Liver (tissue), 8 donors: ENCODE measurements at regions not wholly inside any gene's neighbourhood (a gene's known extent, or its start where the extent isn't known, plus 50 kb on each side); places are given as distances from the start of the nearest gene placed in this dataset.

Source experiments
- DNase-seq: peaks from one replicate; pipeline ENCODE4 v3.0.0-alpha.2; 2017; ENCODE audit warnings: low spot score
- H3K27ac ChIP-seq, 2 donors: one replicate each; pipeline ENCODE4 v1.7.0; 2013; ENCODE audit warnings: inconsistent platforms in 2 of 2, low read length in 2 of 2, control low read depth in 1 of 2, low read depth in 1 of 2, mild to moderate bottlenecking in 1 of 2
- H3K27me3 ChIP-seq, 4 donors: one replicate each; pipeline versions ENCODE4 v1.6.1 to v1.7.0; 2013; ENCODE audit warnings: low read length in 3 of 4, inconsistent platforms in 1 of 4, mild to moderate bottlenecking in 1 of 4, moderate library complexity in 1 of 4; ENCODE audit not compliant: control insufficient read depth in 4 of 4, insufficient read depth in 4 of 4
- H3K36me3 ChIP-seq, 4 donors: one replicate each; pipeline versions ENCODE4 v1.6.1 to v1.7.0; 2013; ENCODE audit warnings: low read length in 3 of 4, mild to moderate bottlenecking in 3 of 4, low read depth in 1 of 4, moderate library complexity in 1 of 4; ENCODE audit not compliant: control insufficient read depth in 4 of 4, insufficient read depth in 3 of 4
- H3K4me1 ChIP-seq, 4 donors: one replicate each; pipeline versions ENCODE4 v1.6.1 to v1.7.0; 2013; ENCODE audit warnings: low read length in 3 of 4, mild to moderate bottlenecking in 3 of 4, moderate library complexity in 1 of 4; ENCODE audit not compliant: control insufficient read depth in 4 of 4, insufficient read depth in 4 of 4
- H3K4me3 ChIP-seq, 3 donors: one replicate each; pipeline versions ENCODE4 v1.6.1 to v1.7.0; 2013; ENCODE audit warnings: low read length in 3 of 3, control low read depth in 1 of 3, low read depth in 1 of 3, mild to moderate bottlenecking in 1 of 3
- H3K9ac ChIP-seq, 2 donors: one replicate each; pipeline ENCODE4 v1.7.0; 2013; ENCODE audit warnings: low read length in 2 of 2, mild to moderate bottlenecking in 2 of 2, moderate library complexity in 2 of 2, control low read depth in 1 of 2, low read depth in 1 of 2
- H3K9me3 ChIP-seq, 4 donors: one replicate each; pipeline versions ENCODE4 v1.6.1 to v1.7.0; 2013; ENCODE audit warnings: low read length in 3 of 4; ENCODE audit not compliant: control insufficient read depth in 4 of 4
- EGR1 ChIP-seq, 2 donors: IDR thresholded peaks; 2 replicates each; pipeline ENCODE4 v1.6.1; 2016 to 2018; ENCODE audit warnings: antibody characterized with exemption in 2 of 2, low read depth in 2 of 2
- FOXA2 ChIP-seq: IDR thresholded peaks from 2 replicates; pipeline ENCODE4 v1.6.1; 2016; ENCODE audit warnings: antibody characterized with exemption
- GABPA ChIP-seq, 2 donors: IDR thresholded peaks in 1 of 2; conservative IDR thresholded peaks in 1 of 2; 2 replicates each; pipeline ENCODE4 v1.6.1; 2016; ENCODE audit warnings: antibody characterized with exemption in 2 of 2, mild to moderate bottlenecking in 1 of 2, moderate library complexity in 1 of 2
- HNF4G ChIP-seq: IDR thresholded peaks from 2 replicates; pipeline ENCODE4 v1.6.1; 2016; ENCODE audit warnings: antibody characterized with exemption
- JUND ChIP-seq, 2 donors: IDR thresholded peaks; 2 replicates each; pipeline ENCODE4 v1.6.1; 2016; ENCODE audit warnings: antibody characterized with exemption in 2 of 2
- NR2F2 ChIP-seq: IDR thresholded peaks from 2 replicates; pipeline ENCODE4 v1.6.1; 2016; ENCODE audit warnings: antibody characterized with exemption
- RAD21 ChIP-seq, 2 donors: IDR thresholded peaks; 2 replicates each; pipeline ENCODE4 v1.6.1; 2016; ENCODE audit warnings: antibody characterized with exemption in 2 of 2, mild to moderate bottlenecking in 2 of 2
- RXRA ChIP-seq, 2 donors: IDR thresholded peaks; 2 replicates each; pipeline ENCODE4 v1.6.1; 2017 to 2018; ENCODE audit warnings: antibody characterized with exemption in 2 of 2, mild to moderate bottlenecking in 1 of 2
- SP1 ChIP-seq: IDR thresholded peaks from 2 replicates; pipeline ENCODE4 v1.6.1; 2018; ENCODE audit warnings: antibody characterized with exemption, mild to moderate bottlenecking
- TAF1 ChIP-seq: conservative IDR thresholded peaks from 2 replicates; pipeline ENCODE4 v1.6.1; 2016; ENCODE audit warnings: antibody characterized with exemption, mild to moderate bottlenecking
- YY1 ChIP-seq: IDR thresholded peaks from 2 replicates; pipeline ENCODE4 v1.6.1; 2016; ENCODE audit warnings: antibody characterized with exemption, mild to moderate bottlenecking
- WGBS: extraction: QIAGEN DNeasy Blood & Tissue Kit; methylation state at CpG from one replicate; pipeline ENCODE4 v1.1.7; 2013; 5-methylcytosine and 5-hydroxymethylcytosine counted together
- TF ChIP-seq, protein P1 (sequence below): IDR thresholded peaks from 2 replicates; pipeline ENCODE4 v1.6.1; 2016; ENCODE audit warnings: antibody characterized with exemption
- TF ChIP-seq, protein P2 (sequence below): IDR thresholded peaks from 2 replicates; pipeline ENCODE4 v1.6.1; 2016; ENCODE audit warnings: antibody characterized with exemption
- TF ChIP-seq, protein P3 (sequence below): IDR thresholded peaks from 2 replicates; pipeline ENCODE4 v1.6.1; 2016; ENCODE audit warnings: antibody characterized with exemption
- TF ChIP-seq, protein P4 (sequence below): IDR thresholded peaks from 2 replicates; pipeline ENCODE4 v1.6.1; 2016; ENCODE audit warnings: antibody characterized with exemption, mild to moderate bottlenecking
- TF ChIP-seq, protein P5 (sequence below): fragments of 150-350 bp; IDR thresholded peaks from 2 replicates; pipeline ENCODE4 v1.5.1; 2017; ENCODE audit warnings: improper control_type of control experiment, low read depth, low read length; ENCODE audit not compliant: missing input control
- donor health status: healthy.
- donor health status: healthy.
- donor health status: healthy.
- donor health status: healthy.
- donor health status: healthy.

DNA sequence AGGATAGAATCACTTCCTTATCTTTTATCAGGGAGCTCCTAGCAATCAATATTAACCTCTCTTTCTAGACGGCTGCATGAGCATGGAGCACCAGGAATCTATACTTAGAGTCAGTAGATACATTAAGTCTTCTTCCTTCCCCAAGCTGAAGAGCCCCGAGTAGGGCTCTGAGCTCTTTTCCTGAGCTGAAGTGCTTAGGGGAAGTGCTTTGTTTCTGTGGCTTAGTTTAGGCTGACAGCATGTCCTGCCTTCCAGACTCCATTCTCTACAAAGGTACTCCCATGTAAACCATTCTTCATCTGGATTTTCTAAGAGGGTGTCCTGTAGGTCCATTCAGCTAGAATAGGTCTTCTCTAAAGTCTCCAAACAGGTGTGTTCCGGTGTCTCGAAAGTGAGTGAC is 127.5 kb upstream of the AFF2 start:
- no peaks in the 10 kb centered on the region for H3K4me1 ChIP-seq
- H3K27ac ChIP-seq = no peak overlapping the region
- peaks cover 0 to under 1% (median 0%) of the 10 kb centered on the region in 4 donors for H3K27me3 ChIP-seq
- TF ChIP-seq, protein P1, sequence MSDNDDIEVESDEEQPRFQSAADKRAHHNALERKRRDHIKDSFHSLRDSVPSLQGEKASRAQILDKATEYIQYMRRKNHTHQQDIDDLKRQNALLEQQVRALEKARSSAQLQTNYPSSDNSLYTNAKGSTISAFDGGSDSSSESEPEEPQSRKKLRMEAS = no peak
- TF ChIP-seq NR2F2 (no peak), RXRA (IDR thresholded peaks at IDR 0.05) (no peak), EGR1 (IDR thresholded peaks at IDR 0.05; ENCODE audit: low read depth in 2 of 2) (no peak), FOXA2 (no peak), SP1 (no peak), JUND (IDR thresholded peaks at IDR 0.05) (no peak), HNF4G (no peak), YY1 (no peak), RAD21 (IDR thresholded peaks at IDR 0.05) (no peak), TAF1 (no peak), GABPA (IDR thresholded peaks at IDR 0.05 in 1 of 2, conservative IDR thresholded peaks at IDR 0.05 in 1 of 2) (no peak)
- TF ChIP-seq, protein P2, sequence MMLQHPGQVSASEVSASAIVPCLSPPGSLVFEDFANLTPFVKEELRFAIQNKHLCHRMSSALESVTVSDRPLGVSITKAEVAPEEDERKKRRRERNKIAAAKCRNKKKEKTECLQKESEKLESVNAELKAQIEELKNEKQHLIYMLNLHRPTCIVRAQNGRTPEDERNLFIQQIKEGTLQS = no peak
- TF ChIP-seq, protein P3, sequence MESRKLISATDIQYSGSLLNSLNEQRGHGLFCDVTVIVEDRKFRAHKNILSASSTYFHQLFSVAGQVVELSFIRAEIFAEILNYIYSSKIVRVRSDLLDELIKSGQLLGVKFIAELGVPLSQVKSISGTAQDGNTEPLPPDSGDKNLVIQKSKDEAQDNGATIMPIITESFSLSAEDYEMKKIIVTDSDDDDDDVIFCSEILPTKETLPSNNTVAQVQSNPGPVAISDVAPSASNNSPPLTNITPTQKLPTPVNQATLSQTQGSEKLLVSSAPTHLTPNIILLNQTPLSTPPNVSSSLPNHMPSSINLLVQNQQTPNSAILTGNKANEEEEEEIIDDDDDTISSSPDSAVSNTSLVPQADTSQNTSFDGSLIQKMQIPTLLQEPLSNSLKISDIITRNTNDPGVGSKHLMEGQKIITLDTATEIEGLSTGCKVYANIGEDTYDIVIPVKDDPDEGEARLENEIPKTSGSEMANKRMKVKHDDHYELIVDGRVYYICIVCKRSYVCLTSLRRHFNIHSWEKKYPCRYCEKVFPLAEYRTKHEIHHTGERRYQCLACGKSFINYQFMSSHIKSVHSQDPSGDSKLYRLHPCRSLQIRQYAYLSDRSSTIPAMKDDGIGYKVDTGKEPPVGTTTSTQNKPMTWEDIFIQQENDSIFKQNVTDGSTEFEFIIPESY = no peak
- TF ChIP-seq, protein P4, sequence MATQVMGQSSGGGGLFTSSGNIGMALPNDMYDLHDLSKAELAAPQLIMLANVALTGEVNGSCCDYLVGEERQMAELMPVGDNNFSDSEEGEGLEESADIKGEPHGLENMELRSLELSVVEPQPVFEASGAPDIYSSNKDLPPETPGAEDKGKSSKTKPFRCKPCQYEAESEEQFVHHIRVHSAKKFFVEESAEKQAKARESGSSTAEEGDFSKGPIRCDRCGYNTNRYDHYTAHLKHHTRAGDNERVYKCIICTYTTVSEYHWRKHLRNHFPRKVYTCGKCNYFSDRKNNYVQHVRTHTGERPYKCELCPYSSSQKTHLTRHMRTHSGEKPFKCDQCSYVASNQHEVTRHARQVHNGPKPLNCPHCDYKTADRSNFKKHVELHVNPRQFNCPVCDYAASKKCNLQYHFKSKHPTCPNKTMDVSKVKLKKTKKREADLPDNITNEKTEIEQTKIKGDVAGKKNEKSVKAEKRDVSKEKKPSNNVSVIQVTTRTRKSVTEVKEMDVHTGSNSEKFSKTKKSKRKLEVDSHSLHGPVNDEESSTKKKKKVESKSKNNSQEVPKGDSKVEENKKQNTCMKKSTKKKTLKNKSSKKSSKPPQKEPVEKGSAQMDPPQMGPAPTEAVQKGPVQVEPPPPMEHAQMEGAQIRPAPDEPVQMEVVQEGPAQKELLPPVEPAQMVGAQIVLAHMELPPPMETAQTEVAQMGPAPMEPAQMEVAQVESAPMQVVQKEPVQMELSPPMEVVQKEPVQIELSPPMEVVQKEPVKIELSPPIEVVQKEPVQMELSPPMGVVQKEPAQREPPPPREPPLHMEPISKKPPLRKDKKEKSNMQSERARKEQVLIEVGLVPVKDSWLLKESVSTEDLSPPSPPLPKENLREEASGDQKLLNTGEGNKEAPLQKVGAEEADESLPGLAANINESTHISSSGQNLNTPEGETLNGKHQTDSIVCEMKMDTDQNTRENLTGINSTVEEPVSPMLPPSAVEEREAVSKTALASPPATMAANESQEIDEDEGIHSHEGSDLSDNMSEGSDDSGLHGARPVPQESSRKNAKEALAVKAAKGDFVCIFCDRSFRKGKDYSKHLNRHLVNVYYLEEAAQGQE = no peak
- TF ChIP-seq, protein P5, sequence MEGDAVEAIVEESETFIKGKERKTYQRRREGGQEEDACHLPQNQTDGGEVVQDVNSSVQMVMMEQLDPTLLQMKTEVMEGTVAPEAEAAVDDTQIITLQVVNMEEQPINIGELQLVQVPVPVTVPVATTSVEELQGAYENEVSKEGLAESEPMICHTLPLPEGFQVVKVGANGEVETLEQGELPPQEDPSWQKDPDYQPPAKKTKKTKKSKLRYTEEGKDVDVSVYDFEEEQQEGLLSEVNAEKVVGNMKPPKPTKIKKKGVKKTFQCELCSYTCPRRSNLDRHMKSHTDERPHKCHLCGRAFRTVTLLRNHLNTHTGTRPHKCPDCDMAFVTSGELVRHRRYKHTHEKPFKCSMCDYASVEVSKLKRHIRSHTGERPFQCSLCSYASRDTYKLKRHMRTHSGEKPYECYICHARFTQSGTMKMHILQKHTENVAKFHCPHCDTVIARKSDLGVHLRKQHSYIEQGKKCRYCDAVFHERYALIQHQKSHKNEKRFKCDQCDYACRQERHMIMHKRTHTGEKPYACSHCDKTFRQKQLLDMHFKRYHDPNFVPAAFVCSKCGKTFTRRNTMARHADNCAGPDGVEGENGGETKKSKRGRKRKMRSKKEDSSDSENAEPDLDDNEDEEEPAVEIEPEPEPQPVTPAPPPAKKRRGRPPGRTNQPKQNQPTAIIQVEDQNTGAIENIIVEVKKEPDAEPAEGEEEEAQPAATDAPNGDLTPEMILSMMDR = no peak
- no peak for DNase-seq
- no peaks in the 10 kb centered on the region for H3K36me3 ChIP-seq
- peaks cover 0 to 3% (median 0%) of the 10 kb centered on the region in 4 donors for H3K9me3 ChIP-seq
- 68% methylated on average over 4 of the region's 4 CpGs for WGBS
- no peak overlapping the region for H3K9ac ChIP-seq
- no peak overlapping the region for H3K4me3 ChIP-seq

DNA sequence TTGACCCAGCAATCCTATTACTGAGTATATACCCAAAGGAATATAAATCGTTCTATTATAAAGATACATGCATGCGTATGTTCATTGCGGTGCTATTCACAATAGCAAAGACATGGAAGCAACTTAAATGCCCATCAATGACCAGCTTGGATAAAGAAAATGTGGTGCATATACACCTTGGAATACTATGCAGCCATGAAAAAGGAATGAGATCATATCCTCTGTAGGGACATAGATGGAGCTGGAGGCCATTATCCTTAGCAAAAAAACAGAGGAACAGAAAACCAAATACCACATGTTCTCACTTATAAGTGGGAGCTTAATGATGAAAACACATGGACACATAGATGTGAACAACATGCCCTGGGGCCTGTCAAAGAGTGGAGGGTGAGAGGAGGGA is 124.1 kb upstream of the AFF2 start:
- Histone ChIP-seq H3K9me3 (peaks cover 0 to 5% (median 0%) of the 10 kb centered on the region in 4 donors), H3K27ac (no peak overlapping the region), H3K4me1 (no peaks in the 10 kb centered on the region), H3K27me3 (no peaks in the 10 kb centered on the region), H3K4me3 (no peak overlapping the region), H3K36me3 (no peaks in the 10 kb centered on the region), H3K9ac (no peak overlapping the region)
- TF ChIP-seq, protein P4 = no peak
- TF ChIP-seq TAF1 (no peak), SP1 (no peak), EGR1 (IDR thresholded peaks at IDR 0.05; ENCODE audit: low read depth in 2 of 2) (no peak), RAD21 (IDR thresholded peaks at IDR 0.05) (no peak), YY1 (no peak)
- TF ChIP-seq, protein P3 = no peak
- no peak for DNase-seq
- WGBS = 96% methylated on average over 3 of the region's 3 CpGs
